ENCODE measurements at regions not wholly inside any gene's neighbourhood (a gene's known extent, or its start where the extent isn't known, plus 50 kb on each side); places are given as distances from the start of the nearest gene placed in this dataset.

DNA sequence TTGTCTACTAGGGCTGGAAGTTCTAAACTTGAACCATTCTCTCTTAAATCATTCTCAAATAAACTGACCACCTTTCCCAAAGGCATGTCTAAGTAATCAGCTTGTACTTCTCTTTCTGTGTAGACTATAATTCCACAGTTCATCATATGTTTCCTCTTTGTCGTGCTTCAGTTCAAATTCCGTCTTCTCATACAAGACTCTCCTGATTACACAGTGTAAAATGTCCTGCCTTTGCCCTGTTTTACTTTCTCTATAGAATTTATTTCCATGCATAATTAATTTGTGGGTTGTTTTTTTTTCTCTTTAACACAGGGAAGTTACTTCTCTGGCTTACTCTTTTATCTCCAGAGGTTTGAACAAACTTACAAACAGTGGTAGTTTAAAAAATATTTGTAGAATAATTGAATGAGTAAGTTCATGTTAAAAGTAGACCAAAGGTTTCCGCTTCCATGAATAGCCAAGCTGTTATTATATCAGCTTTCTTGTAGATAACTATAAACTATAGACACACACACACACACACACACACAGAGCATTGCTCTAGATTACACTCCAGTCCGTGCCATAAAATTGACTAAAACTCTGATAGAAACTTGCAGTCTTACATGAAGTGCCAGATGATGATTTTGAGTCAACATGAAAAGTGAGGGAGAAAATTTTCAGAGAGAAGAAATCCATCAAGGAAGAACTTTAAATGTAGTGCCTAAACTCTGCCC is 119.0 kb downstream of the SUCNR1 start:
- DNase-seq (ENCODE audit: low spot score): no peak

DNA sequence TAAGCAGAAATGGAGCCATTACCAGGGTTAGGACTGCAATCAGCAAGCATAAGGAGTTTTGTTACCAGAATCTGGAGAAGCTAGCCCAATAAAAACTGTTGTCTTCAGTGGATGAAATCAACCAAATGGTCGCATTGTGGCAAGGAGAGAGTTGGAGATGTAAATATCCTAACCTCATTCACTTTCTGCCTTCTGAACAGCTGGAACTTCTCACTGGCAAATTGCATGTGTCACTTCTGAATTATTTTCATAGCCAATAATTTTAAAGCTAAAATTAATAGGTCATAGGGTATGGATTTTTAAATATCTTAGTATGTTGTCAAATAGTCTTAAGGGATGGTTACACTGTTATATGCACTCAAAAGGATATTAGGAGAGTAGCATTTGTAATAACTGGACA is 121.6 kb downstream of the SUCNR1 start:
- DNase-seq (ENCODE audit: low spot score): no peak

DNA sequence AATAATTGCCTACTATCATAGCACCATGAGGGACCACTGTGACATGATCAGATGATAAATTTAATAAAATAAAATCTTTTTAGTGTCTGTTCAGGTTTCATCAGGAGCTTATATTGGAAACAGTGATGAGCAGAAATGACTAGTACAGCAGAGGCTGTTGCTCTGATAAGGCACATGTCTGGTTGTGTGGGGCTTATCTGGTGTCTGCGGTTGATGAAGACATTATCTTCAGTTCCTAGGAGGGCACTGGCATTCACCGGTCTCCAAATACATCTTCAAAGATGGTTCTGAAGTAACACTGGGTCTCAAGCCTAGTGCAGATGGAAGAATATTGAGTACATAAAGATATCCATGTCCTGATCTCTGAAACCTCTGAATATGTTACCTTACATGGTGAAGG is 125.3 kb downstream of the SUCNR1 start:
- DNase-seq (ENCODE audit: low spot score): no peak

- no peak for DNase-seq (ENCODE audit: low spot score)
These were observed 126.5 kb downstream of the SUCNR1 start for GRCh38 chr3:151999936-152000335.

- DNase-seq (ENCODE audit: low spot score): no peak
These were observed 138.6 kb downstream of the SUCNR1 start for GRCh38 chr3:152011812-152012735.

- DNase-seq (ENCODE audit: low spot score): no peak
These were observed 146.1 kb downstream of the SUCNR1 start for GRCh38 chr3:152019508-152019907.

- no peak for DNase-seq (ENCODE audit: low spot score)
These were observed 148.6 kb downstream of the SUCNR1 start for GRCh38 chr3:152021951-152022461.

DNA sequence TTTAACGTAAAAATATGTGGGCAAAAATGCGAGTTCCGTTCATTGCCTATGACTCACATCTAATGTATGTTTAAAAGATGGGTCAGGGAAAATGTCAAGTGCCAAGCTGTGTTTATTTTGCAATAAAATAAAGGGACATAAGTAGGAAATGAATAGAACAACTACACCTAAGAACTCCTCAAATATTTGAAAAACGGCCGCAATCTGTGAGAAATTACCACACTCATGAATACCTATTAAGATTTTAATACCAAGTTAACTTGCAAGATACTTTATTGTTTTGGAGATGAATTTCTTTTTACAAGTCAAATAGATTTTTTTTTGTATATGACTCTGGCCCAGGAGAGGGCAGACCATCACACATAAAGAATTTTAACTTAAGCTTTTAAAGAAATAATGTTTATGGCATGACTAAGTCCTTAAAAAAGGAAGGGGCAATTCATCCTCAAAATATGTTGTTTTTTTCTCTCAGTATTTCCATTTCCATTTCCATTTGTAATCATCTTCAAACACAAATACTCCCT is 152.7 kb downstream of the SUCNR1 start:
- DNase-seq (ENCODE audit: low spot score): no peak

- DNase-seq (ENCODE audit: low spot score): no peak
These were observed 156.9 kb downstream of the SUCNR1 start for GRCh38 chr3:152030320-152030719.

DNA sequence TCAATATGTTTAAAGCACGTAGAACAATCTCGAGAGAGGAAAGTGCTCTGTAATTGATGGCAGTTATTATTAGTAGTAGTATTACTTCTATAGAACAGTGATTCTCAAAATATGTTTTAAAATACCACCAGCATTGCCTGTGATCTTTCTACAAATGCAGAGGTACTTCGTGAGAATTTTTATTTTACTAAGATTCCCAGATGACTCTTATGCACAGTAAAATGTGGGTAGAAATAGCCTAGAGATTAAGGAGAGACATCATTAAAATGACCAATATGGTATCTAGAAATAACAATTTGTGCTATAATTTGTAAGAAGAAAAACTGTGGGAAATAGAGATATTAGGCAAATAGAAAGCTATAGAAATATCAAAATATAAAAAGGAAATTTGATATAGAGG is 157.9 kb downstream of the SUCNR1 start:
- DNase-seq (ENCODE audit: low spot score): no peak

DNA sequence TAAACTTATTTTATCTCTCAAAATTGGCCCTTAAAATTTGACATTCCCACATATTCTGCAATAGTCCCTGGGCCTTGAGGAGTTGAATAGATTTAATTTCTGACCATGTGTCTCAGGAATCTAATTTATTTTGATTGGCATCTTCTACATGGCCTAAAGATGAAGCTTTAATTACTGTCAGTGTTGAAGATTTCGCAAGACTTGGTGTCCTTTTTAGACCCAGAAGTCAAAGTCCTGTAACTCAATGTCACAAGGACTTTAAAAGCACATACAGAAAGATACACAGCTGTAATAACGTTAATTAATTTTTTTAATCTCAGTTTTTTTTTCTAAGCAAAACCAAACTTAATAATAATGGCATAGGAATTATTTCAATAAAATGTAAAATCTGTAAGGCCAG is 163.9 kb downstream of the SUCNR1 start:
- DNase-seq (ENCODE audit: low spot score): no peak

DNA sequence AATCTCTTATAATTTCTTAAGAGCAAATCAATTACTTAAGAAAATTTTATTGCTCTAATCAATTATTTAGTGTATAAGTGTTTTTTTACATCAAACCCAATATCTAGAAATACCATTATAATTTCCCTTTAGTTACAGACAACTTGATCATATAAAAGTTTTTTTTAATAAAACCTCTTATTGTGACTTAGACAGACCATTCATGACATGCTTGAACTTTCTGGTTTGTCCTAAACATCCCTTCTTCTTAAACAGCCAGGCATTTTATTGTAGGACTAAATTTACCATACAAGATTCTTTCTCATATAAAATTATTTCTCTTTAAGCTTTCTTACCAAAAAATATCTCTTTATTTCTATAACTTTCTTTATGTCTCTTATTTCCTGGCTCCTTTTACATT is 164.5 kb downstream of the SUCNR1 start:
- DNase-seq (ENCODE audit: low spot score): no peak

GRCh38 chr3:152038490-152038889 is 165.0 kb downstream of the SUCNR1 start:
- no peak for DNase-seq (ENCODE audit: low spot score)

GRCh38 chr3:152039887-152040286 is 166.4 kb downstream of the SUCNR1 start:
- DNase-seq (ENCODE audit: low spot score): no peak

- no peak for DNase-seq (ENCODE audit: low spot score)
These were observed 166.9 kb downstream of the SUCNR1 start for GRCh38 chr3:152040319-152040718.

- no peak for DNase-seq (ENCODE audit: low spot score)
These were observed 170.2 kb downstream of the SUCNR1 start for GRCh38 chr3:152043620-152044019.

DNA sequence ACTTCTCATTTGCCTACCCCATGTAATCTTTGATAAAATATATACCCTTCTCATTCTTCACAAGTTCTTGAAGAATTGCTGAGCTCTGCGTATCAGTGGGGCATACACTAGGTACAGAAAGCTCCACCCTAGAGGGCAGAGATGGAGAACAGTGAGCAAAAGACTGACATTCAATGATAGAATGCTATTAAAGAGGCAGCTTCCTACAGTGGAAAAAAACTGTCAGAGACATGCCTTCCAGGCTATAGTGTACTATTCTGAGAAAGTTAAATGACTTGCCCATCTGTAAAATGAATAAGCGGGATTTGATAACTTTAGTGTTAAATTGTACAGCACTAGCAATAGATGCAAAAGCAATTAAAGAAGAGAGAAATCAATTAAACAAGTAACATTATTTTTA is 172.8 kb downstream of the SUCNR1 start:
- DNase-seq (ENCODE audit: low spot score): no peak

GRCh38 chr3:152047465-152047864 is 174.0 kb downstream of the SUCNR1 start:
- DNase-seq (ENCODE audit: low spot score): no peak

- DNase-seq (ENCODE audit: low spot score): no peak
These were observed 175.4 kb downstream of the SUCNR1 start for GRCh38 chr3:152048831-152049230.

DNA sequence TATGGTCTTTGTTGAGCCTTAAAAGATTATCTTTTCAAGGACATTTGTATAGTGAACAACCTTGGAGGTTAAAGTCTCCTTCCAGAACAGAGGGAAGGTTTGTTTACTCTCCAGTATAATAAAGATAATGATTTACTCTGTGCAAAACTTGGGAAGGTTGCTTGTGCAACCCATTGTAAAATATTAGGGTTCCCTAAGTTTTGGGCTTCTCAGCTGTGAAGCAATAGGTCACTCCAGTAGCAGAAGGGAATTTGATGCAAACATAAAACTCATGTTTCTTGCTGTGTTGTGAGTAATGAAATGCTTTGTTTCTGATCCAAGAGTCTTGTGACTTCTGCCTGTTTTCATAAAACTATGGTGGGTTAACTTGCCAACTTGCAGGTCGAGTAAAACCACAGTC is 177.5 kb downstream of the SUCNR1 start:
- no peak for DNase-seq (ENCODE audit: low spot score)

- DNase-seq (ENCODE audit: low spot score): no peak
These were observed 178.3 kb downstream of the SUCNR1 start for GRCh38 chr3:152051501-152052404.

DNA sequence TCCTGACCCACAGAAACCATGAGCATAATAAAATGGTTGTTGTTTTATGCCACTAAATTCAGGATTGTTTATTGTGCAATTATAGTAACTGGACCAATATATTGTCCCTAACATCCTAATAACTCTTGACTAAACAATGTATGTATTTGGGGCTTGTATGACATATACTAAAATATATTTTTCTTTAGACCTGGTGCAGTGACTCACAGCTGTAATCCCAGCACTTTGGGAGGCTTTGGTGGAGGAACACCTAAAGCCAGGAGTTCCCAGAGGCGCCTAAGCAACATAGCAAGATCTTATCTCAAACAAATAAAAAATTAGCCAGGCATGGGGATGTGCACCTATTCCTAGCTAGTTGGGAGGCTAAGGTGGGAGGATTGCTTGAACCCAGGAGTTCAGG is 180.4 kb downstream of the SUCNR1 start:
- DNase-seq (ENCODE audit: low spot score): no peak
